ENCODE measurements at regions not wholly inside any gene's neighbourhood (a gene's known extent, or its start where the extent isn't known, plus 50 kb on each side); places are given as distances from the start of the nearest gene placed in this dataset.
"Not testable (repeated sequence)": the region's sequence is repeated elsewhere in the genome, so short reads cannot be mapped to it uniquely, and the experiment has no call there.

DNA sequence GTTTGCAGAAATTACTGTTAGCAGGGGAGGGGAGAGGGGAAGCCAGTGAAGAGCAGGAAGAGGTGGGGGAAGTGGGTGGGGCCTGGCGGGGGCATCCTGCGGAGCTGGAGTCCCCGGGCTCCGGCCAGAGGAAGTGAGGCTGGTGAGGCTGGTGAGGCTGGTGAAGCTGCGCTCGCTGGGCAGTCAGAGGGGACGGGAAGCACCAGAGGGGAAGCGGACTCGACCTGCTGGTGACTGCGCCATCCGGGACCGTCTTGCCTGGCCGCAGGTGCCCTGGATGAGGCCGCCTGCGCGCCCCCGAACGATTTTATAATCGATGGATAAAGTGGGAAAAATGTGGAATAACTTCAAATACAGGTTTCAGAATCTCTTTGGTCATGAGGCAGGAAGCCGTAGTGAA lies 635.3 kb upstream of the MARCKS start:
- Histone ChIP-seq H3K27ac (replicated peaks in 1 of 4) (no peak overlapping the region), H3K4me3 (no peak overlapping the region), H3K9me3 (no peaks in the 10 kb centered on the region), H3K36me3 (no peaks in the 10 kb centered on the region), H3K4me1 (no peaks in the 10 kb centered on the region), H3K27me3 (no peaks in the 10 kb centered on the region)
- intact Hi-C loops (cut with DNase I) = no loop called here
- 92% methylated on average over 20 of the region's 20 CpGs for WGBS
- DNase-seq (ENCODE audit: extremely low spot score) = no peak
- TF ChIP-seq, protein P1, sequence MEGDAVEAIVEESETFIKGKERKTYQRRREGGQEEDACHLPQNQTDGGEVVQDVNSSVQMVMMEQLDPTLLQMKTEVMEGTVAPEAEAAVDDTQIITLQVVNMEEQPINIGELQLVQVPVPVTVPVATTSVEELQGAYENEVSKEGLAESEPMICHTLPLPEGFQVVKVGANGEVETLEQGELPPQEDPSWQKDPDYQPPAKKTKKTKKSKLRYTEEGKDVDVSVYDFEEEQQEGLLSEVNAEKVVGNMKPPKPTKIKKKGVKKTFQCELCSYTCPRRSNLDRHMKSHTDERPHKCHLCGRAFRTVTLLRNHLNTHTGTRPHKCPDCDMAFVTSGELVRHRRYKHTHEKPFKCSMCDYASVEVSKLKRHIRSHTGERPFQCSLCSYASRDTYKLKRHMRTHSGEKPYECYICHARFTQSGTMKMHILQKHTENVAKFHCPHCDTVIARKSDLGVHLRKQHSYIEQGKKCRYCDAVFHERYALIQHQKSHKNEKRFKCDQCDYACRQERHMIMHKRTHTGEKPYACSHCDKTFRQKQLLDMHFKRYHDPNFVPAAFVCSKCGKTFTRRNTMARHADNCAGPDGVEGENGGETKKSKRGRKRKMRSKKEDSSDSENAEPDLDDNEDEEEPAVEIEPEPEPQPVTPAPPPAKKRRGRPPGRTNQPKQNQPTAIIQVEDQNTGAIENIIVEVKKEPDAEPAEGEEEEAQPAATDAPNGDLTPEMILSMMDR (IDR thresholded peaks at IDR 0.05) = no peak
- no peak for TF ChIP-seq POLR2A (IDR thresholded peaks at IDR 0.05; ENCODE audit: low read depth)
- no peak for TF ChIP-seq POLR2AphosphoS5 (IDR thresholded peaks at IDR 0.05)
- no peak for TF ChIP-seq EP300 (IDR thresholded peaks at IDR 0.05)

DNA sequence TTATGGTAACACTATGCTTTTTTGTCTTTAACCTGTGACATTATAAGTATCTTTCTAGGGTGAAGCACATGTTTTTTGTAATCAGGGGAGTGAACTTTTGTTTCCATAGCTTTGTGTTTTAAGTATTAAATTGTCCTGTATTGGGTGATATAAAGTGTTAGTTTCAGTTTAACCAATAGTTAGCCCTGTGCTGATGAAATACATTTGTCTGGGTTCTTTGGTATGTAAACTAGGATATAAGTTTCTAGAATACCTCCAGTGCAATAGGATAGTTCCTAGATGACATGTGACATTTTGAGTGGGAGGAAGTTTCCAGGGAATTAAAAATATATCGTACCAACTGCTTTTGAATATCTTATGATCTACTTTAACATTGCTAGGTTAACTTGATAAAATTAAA lies 611.0 kb upstream of the MARCKS start:
- H3K4me1 ChIP-seq = no peaks in the 10 kb centered on the region
- no peak for TF ChIP-seq POLR2AphosphoS5 (IDR thresholded peaks at IDR 0.05)
- TF ChIP-seq POLR2A (IDR thresholded peaks at IDR 0.05; ENCODE audit: low read depth) = no peak
- no peak for TF ChIP-seq EP300 (IDR thresholded peaks at IDR 0.05)
- 68% methylated on average over 1 of the region's 1 CpG for WGBS
- no peaks in the 10 kb centered on the region for H3K36me3 ChIP-seq
- no peak overlapping the region for H3K27ac ChIP-seq (replicated peaks in 1 of 4)
- no peaks in the 10 kb centered on the region for H3K27me3 ChIP-seq
- DNase-seq (ENCODE audit: extremely low spot score) = no peak
- intact Hi-C loops (cut with DNase I) = no loop called here
- H3K9me3 ChIP-seq = no peaks in the 10 kb centered on the region
- no peak overlapping the region for H3K4me3 ChIP-seq

DNA sequence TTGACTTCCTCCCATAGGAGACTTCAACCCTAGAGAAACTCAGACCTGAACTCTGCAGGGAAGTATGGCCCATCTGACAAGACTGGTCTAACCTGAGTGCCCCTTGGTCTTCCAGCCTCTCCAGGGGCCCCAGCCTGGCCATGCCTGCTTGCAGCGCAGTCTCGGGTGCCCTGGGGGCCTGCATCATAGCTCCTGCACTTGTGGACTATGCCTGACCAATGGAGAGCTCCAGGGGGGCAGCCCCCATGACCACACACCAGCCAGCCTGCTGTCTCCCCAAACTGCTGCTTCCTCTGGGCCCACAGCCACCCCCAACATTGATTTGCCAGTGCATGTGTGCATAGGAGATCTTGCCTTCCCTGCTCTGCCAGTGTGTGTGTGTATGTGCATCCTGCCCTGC lies 608.6 kb upstream of the MARCKS start:
- Histone ChIP-seq H3K36me3 (no peaks in the 10 kb centered on the region), H3K4me3 (no peak overlapping the region), H3K4me1 (no peaks in the 10 kb centered on the region), H3K27me3 (no peaks in the 10 kb centered on the region), H3K9me3 (peaks cover 0 to 2% (median 0%) of the 10 kb centered on the region in 4 donors), H3K27ac (replicated peaks in 1 of 4) (no peak overlapping the region)
- no CpG with 5 or more reads among the region's 2 CpGs for WGBS
- DNase-seq (ENCODE audit: extremely low spot score) = no peak
- intact Hi-C loops (cut with DNase I) = no loop called here
- TF ChIP-seq EP300 (IDR thresholded peaks at IDR 0.05) (no peak), POLR2AphosphoS5 (IDR thresholded peaks at IDR 0.05) (no peak), POLR2A (IDR thresholded peaks at IDR 0.05; ENCODE audit: low read depth) (no peak)
- TF ChIP-seq, protein P1 (IDR thresholded peaks at IDR 0.05) = no peak

DNA sequence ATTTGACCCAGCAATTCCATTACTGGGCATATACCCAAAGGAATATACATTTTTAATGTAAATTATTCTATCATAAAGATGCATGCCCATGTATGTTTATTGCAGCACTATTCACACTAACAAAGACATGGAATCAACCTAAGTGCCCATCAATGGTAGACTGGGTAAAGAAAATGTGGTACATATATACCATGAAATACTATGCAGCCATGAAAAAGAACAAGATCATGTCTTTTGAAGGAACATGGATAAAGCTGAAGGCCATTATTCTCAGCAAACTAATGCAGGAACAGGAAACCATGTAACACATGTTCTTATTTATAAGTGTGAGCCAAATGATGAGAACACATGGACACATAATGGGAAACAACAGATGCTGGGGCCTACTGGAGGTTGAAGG lies 603.0 kb upstream of the MARCKS start:
- H3K36me3 ChIP-seq; H3K27me3 ChIP-seq; H3K9me3 ChIP-seq; H3K4me3 ChIP-seq; H3K4me1 ChIP-seq; DNase-seq (ENCODE audit: extremely low spot score); H3K27ac ChIP-seq (replicated peaks in 1 of 4); intact Hi-C loops (cut with DNase I): not testable (repeated sequence)

DNA sequence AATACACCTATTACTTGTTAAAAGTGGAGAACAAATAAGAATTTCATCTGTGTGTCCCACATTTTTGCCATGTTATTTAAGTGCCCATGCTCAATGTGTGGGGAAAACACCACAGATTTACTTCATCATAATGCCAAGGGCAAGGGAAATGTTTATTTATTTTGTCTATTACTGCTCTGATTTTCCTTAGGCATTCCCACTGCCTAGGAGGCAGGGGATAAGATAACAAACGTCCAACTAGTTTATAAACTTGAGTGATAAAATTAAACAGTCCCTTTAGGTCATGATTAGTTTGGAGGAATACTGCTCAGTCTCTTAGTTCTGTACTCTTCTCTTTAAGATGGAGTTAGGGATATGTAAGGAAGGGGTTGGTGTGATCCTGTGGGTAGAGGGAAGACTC lies 598.4 kb upstream of the MARCKS start:
- DNase-seq (ENCODE audit: extremely low spot score) = no peak
- WGBS = 25% methylated on average over 1 of the region's 1 CpG
- Histone ChIP-seq H3K27me3 (no peaks in the 10 kb centered on the region), H3K9me3 (peaks cover 0 to 16% (median under 1%) of the 10 kb centered on the region in 4 donors), H3K4me1 (no peaks in the 10 kb centered on the region), H3K36me3 (no peaks in the 10 kb centered on the region), H3K27ac (replicated peaks in 1 of 4) (no peak overlapping the region), H3K4me3 (no peak overlapping the region)
- intact Hi-C loops (cut with DNase I) = no loop called here
- TF ChIP-seq POLR2A (IDR thresholded peaks at IDR 0.05; ENCODE audit: low read depth) (no peak), POLR2AphosphoS5 (IDR thresholded peaks at IDR 0.05) (no peak), EP300 (IDR thresholded peaks at IDR 0.05) (no peak)
- TF ChIP-seq, protein P1 (IDR thresholded peaks at IDR 0.05) = no peak

DNA sequence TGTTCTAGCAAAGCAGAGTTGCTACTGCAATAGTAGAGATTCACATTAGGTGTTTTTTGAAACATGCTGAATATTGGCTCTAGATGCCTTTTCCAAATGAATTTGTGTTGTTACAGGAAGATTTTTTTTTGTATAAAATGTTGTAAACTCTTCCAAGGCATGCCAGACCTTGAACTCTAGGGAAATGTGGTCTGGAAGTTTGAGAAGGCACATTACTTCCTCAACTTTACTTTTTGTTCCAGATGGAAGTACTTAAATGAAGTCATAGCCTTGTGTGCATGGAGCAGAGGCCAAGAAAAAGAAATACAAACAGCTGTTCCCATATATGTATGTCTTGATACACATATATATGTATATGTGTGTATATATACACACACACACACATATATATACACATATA lies 585.7 kb upstream of the MARCKS start:
- no peaks in the 10 kb centered on the region for H3K36me3 ChIP-seq
- H3K4me1 ChIP-seq = no peaks in the 10 kb centered on the region
- H3K4me3 ChIP-seq = no peak overlapping the region
- no peak for DNase-seq (ENCODE audit: extremely low spot score)
- H3K27me3 ChIP-seq = no peaks in the 10 kb centered on the region
- intact Hi-C loops (cut with DNase I) = no loop called here
- no peak overlapping the region for H3K27ac ChIP-seq (replicated peaks in 1 of 4)
- peaks cover 0 to 40% (median 36%) of the 10 kb centered on the region in 4 donors for H3K9me3 ChIP-seq
- TF ChIP-seq POLR2A (IDR thresholded peaks at IDR 0.05; ENCODE audit: low read depth) (no peak), EP300 (IDR thresholded peaks at IDR 0.05) (no peak), POLR2AphosphoS5 (IDR thresholded peaks at IDR 0.05) (no peak)
- TF ChIP-seq, protein P1 (IDR thresholded peaks at IDR 0.05) = no peak
